ENCODE measurements at regions not wholly inside any gene's neighbourhood (a gene's known extent, or its start where the extent isn't known, plus 50 kb on each side); places are given as distances from the start of the nearest gene placed in this dataset.

DNA sequence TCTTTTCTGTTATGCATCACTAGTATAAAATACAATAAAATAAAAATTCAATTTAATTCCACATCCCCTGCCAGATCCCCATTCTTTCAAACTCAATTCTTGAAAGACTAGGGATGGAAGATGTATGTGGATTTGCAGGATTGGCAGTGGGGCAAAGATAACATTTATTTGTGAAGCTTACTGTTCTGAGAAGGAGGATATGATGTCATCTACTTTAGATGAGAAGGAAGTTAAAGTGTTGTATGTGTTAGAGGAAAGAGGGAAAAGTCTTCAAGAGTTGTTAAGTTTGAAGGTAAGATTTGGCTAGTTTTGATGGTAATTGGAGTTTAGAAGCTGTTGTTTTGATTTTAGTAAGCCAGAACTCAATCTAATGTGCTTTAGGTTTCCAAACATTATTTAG is 845.1 kb upstream of the NR2F2 start:
- Histone ChIP-seq H4K20me1 (ENCODE audit: control insufficient read depth, extremely low read depth, insufficient read depth, low read length) (no peaks in the 10 kb centered on the region), H2AFZ (ENCODE audit: low read length) (no peak overlapping the region), H3K9me3 (ENCODE audit: control insufficient read depth, insufficient read depth, low read depth, low read length) (no peaks in the 10 kb centered on the region), H3K27me3 (ENCODE audit: control insufficient read depth, insufficient read depth, low read length) (no peaks in the 10 kb centered on the region), H3K79me2 (ENCODE audit: control insufficient read depth, insufficient read depth, low read length) (no peaks in the 10 kb centered on the region), H3K36me3 (ENCODE audit: control insufficient read depth, insufficient read depth, low read length) (no peaks in the 10 kb centered on the region), H3K4me3 (replicated peaks in 1 of 4; ENCODE audit: control extremely low read depth in 1 of 4, insufficient read depth in 1 of 4, low read depth in 3 of 4, low read length in 4 of 4) (no peak overlapping the region), H3K4me1 (ENCODE audit: control insufficient read depth, extremely low read depth, insufficient read depth, low read length) (no peaks in the 10 kb centered on the region), H3K27ac (ENCODE audit: insufficient read depth, low read length) (no peak overlapping the region), H3K9ac (ENCODE audit: insufficient read depth, low read length) (no peak overlapping the region), H3K4me2 (ENCODE audit: extremely low read depth, insufficient read depth, low read length) (no peak overlapping the region)
- no peak for TF ChIP-seq EZH2 (IDR thresholded peaks at IDR 0.05; ENCODE audit: low read length, missing control alignments)
- TF ChIP-seq, protein P1, sequence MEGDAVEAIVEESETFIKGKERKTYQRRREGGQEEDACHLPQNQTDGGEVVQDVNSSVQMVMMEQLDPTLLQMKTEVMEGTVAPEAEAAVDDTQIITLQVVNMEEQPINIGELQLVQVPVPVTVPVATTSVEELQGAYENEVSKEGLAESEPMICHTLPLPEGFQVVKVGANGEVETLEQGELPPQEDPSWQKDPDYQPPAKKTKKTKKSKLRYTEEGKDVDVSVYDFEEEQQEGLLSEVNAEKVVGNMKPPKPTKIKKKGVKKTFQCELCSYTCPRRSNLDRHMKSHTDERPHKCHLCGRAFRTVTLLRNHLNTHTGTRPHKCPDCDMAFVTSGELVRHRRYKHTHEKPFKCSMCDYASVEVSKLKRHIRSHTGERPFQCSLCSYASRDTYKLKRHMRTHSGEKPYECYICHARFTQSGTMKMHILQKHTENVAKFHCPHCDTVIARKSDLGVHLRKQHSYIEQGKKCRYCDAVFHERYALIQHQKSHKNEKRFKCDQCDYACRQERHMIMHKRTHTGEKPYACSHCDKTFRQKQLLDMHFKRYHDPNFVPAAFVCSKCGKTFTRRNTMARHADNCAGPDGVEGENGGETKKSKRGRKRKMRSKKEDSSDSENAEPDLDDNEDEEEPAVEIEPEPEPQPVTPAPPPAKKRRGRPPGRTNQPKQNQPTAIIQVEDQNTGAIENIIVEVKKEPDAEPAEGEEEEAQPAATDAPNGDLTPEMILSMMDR (conservative IDR thresholded peaks at IDR 0.05 in 1 of 2, IDR thresholded peaks at IDR 0.05 in 1 of 2; ENCODE audit: low read depth in 1 of 2, low read length in 2 of 2) = no peak
- DNase-seq (ENCODE audit: low read depth in 2 of 2) = peak in 1 of 2 donors; percentile 23

GRCh38 chr15:95486224-95486623 is 844.3 kb upstream of the NR2F2 start:
- no peak overlapping the region for H3K4me2 ChIP-seq (ENCODE audit: extremely low read depth, insufficient read depth, low read length)
- H3K4me1 ChIP-seq (ENCODE audit: control insufficient read depth, extremely low read depth, insufficient read depth, low read length) = no peaks in the 10 kb centered on the region
- no peak overlapping the region for H2AFZ ChIP-seq (ENCODE audit: low read length)
- no peak overlapping the region for H3K27ac ChIP-seq (ENCODE audit: insufficient read depth, low read length)
- H3K36me3 ChIP-seq (ENCODE audit: control insufficient read depth, insufficient read depth, low read length) = no peaks in the 10 kb centered on the region
- no peak overlapping the region for H3K9ac ChIP-seq (ENCODE audit: insufficient read depth, low read length)
- TF ChIP-seq, protein P1 (conservative IDR thresholded peaks at IDR 0.05 in 1 of 2, IDR thresholded peaks at IDR 0.05 in 1 of 2; ENCODE audit: low read depth in 1 of 2, low read length in 2 of 2) = no peak
- no peak for TF ChIP-seq EZH2 (IDR thresholded peaks at IDR 0.05; ENCODE audit: low read length, missing control alignments)
- H3K4me3 ChIP-seq (replicated peaks in 1 of 4; ENCODE audit: control extremely low read depth in 1 of 4, insufficient read depth in 1 of 4, low read depth in 3 of 4, low read length in 4 of 4) = no peak overlapping the region
- no peaks in the 10 kb centered on the region for H3K79me2 ChIP-seq (ENCODE audit: control insufficient read depth, insufficient read depth, low read length)
- no peaks in the 10 kb centered on the region for H4K20me1 ChIP-seq (ENCODE audit: control insufficient read depth, extremely low read depth, insufficient read depth, low read length)
- no peaks in the 10 kb centered on the region for H3K27me3 ChIP-seq (ENCODE audit: control insufficient read depth, insufficient read depth, low read length)
- peak in 1 of 2 donors; percentile 84 for DNase-seq (ENCODE audit: low read depth in 2 of 2)
- H3K9me3 ChIP-seq (ENCODE audit: control insufficient read depth, insufficient read depth, low read depth, low read length) = no peaks in the 10 kb centered on the region

DNA sequence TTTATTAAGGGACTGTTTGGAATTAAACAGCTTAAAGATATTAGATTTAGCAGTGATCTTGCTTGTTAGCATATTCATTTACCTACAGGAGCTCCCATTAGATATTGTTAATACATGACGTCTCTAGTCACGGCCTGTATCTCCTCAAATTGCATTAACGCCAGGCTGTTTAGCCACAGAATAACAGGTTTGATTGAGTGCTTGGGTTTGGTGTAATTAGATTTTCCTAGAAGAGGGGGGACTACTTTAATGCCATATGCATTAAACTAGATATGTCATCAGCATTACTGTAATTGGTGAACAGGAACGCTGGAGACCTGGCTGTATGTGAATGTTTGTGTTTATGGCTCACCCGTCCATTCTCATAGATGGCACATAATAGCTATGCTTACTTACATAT is 841.4 kb upstream of the NR2F2 start:
- TF ChIP-seq, protein P1 (conservative IDR thresholded peaks at IDR 0.05 in 1 of 2, IDR thresholded peaks at IDR 0.05 in 1 of 2; ENCODE audit: low read depth in 1 of 2, low read length in 2 of 2) = no peak
- no peak for TF ChIP-seq EZH2 (IDR thresholded peaks at IDR 0.05; ENCODE audit: low read length, missing control alignments)
- no peak overlapping the region for H3K4me3 ChIP-seq (replicated peaks in 1 of 4; ENCODE audit: control extremely low read depth in 1 of 4, insufficient read depth in 1 of 4, low read depth in 3 of 4, low read length in 4 of 4)
- no peaks in the 10 kb centered on the region for H4K20me1 ChIP-seq (ENCODE audit: control insufficient read depth, extremely low read depth, insufficient read depth, low read length)
- H3K9ac ChIP-seq (ENCODE audit: insufficient read depth, low read length) = no peak overlapping the region
- H3K4me2 ChIP-seq (ENCODE audit: extremely low read depth, insufficient read depth, low read length) = no peak overlapping the region
- H3K4me1 ChIP-seq (ENCODE audit: control insufficient read depth, extremely low read depth, insufficient read depth, low read length) = no peaks in the 10 kb centered on the region
- H3K36me3 ChIP-seq (ENCODE audit: control insufficient read depth, insufficient read depth, low read length) = no peaks in the 10 kb centered on the region
- H2AFZ ChIP-seq (ENCODE audit: low read length) = no peak overlapping the region
- no peak overlapping the region for H3K27ac ChIP-seq (ENCODE audit: insufficient read depth, low read length)
- no peak for DNase-seq (ENCODE audit: low read depth in 2 of 2)
- no peaks in the 10 kb centered on the region for H3K9me3 ChIP-seq (ENCODE audit: control insufficient read depth, insufficient read depth, low read depth, low read length)
- H3K27me3 ChIP-seq (ENCODE audit: control insufficient read depth, insufficient read depth, low read length) = no peaks in the 10 kb centered on the region
- H3K79me2 ChIP-seq (ENCODE audit: control insufficient read depth, insufficient read depth, low read length) = no peaks in the 10 kb centered on the region

All from fibroblast of lung (primary cell).